GM19452 (cell line): ENCODE measurements at regions not wholly inside any gene's neighbourhood (a gene's known extent, or its start where the extent isn't known, plus 50 kb on each side); places are given as distances from the start of the nearest gene placed in this dataset.
"Not testable (repeated sequence)": the region's sequence is repeated elsewhere in the genome, so short reads cannot be mapped to it uniquely, and the experiment has no call there.

Experiments used
- ATAC-seq: cut with Tn5 transposase; IDR thresholded peaks from one replicate; pipeline ENCODE4 v1.9.1; 2021; ENCODE audit not compliant: unreplicated experiment

DNA sequence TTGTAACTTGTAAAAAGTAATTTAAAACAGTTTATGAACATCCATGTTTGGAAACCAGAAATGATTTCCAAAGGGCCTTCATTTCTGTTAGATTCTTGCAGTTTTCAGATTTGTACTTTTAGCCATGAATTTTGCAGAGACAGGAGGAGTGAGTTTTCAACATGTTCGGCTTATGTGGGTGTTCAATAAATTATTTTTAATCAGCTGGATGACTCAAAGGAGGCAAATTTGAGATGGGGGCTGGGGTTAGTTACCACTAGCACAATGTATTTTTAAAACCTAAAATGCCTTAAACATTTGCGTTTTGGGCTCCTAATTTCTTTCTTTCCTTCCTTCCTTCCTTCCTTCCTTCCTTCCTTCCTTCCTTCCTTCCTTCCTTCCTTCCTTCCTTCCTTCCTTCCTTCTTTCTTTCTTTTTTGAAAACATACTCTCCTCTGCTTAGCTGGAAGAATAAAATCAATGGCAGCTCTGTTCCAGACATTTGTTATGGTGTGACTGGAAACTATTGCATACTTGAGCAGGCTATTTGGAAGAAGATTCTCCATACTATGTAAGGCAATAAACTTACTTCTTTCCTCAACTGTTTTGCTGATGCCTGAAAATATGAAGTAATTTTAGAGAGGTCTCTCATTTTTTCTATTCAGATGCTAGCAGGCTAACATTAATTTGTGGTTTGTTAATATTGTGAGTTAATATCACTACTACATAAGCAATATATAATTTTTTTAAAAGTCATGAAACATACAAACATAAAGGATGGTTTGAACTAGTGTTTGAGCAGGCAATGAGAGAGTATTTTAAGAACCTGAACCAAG is 394.4 kb downstream of the NYAP2 start:
- no peak for ATAC-seq

DNA sequence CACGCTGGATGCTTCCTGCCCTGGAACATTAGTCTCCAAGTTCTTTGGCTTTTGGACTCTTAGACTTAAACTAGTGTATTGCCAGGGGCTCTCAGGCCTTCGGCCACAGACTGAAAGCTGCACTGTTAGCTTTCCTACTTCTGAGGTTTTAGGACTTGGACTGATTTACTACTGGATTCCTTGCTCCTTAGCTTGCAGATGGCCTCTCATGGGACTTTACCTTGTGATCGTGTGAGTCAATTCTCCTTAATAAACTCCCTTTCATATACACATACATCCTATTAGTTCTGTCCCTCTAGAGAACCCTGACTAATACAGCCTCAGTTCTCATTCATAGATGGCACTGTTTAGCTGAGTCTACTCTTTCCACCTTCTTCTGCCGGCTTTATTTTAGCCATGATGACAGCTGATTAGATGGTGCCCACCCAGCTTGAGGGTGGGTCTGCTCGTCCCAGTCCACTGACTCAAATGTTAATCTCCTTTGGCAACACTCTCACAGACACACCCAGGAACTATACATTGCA is 389.1 kb downstream of the NYAP2 start:
- no peak for ATAC-seq

DNA sequence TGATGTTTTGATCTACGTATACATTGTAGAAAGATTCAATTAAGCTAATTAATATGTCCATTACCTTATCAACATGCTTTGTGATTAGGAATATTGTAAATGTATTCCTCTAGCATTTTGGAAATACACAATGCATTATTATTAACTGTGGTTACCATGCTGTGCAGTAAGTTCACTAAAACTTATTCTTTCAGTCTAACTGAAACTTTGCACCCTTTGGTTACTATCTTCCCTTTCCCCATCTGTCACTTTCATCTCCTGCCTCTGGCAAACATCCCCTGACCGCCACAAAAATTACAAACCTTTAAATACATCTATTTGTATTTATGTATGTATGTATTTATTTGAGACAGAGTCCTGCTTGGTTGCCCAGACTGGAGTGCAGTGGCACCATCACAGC is 388.0 kb downstream of the NYAP2 start:
- ATAC-seq, result no peak

DNA sequence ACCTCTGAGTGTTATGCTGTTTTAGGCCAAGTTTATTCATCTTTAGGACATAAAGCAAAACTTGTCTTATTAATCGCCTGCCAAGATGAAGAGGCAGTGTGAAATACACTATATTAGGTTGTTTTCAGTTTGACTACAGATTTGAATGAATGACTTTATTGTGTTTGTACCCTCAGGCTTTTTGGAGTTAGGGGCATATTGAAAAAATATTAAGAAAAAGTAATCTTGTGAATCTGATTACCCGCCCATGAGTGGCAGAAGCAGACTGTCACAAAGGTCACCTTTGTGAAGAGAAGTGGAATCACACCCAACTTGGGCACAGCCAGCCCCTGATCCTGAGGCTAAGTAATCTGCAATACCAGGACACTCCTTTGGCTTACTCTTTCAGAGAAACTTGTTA is 382.5 kb downstream of the NYAP2 start:
- no peak for ATAC-seq

DNA sequence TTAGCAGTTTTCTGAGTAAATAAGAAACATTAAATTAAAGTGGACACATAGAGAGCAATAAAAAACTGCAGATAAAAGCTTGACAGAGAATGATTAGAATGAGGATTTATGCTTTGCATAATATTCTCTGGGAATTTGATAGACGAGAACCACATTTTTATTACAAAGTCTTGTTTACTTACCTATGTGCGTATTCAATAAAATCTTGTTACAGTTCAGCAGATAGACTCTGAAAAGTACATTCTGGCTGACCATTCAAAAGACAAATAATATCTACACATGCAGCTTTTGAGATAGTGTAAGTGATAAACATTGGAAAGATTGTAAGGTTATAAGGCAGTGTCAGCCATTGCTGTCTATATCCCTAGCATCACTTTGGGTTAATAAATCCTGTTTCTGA is 381.6 kb downstream of the NYAP2 start:
- ATAC-seq, result no peak

DNA sequence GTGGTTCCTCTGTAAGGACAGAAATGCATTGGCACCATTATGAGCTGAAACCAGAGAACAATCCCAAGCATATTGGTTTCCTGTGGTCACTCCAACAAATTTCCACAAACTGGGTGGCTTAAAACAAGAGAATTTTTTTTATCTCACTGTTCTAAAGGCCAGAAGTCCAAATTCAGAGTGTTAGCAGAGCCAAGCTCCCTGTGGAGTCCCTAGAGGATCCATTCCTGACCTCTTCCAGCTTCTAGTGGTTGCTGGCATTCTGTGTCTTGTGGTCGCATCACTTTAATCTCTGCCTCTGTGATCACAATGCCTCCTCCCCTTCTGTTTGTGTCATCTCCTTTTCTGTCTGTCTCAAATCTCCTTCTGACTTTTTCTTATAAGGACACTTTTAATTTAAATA is 380.3 kb downstream of the NYAP2 start:
- ATAC-seq, result no peak

DNA sequence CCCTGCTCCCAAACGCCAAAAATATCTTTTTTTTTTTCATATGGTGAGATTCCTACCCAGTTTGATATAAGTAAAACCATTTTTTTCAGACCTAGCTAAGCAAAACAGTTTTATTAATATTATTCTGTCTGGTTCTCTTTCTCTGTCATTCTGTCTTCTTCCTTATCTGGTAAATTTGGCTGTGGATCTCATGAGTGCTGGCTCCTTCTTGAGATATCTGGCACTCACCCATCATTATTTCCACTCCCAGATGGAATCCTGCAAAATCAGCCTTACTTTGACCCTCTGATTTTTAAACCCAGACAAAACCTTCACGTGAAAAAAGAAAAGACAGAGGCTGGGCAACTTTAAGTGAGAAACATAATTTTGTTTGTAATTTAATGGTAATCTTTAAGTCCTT is 373.6 kb downstream of the NYAP2 start:
- no peak for ATAC-seq

DNA sequence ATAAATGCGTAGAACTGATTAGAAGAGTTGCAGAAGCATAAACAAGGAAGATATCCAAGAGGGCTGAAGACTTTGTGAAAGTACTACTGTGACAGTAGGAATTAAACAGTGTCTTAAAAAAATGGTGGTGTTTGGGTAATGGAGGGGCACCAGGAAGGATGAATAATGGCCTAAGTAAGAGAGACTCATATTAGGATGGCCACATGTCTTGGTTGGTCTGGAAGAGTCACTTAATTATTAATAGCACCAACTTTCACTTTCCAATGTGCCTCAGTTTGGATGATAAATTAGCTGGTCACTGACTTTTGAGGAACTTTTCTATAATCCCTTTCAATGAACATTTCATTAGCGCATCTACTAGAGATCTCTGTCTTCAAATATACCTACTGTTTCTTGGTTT is 372.2 kb downstream of the NYAP2 start:
- ATAC-seq, result no peak

DNA sequence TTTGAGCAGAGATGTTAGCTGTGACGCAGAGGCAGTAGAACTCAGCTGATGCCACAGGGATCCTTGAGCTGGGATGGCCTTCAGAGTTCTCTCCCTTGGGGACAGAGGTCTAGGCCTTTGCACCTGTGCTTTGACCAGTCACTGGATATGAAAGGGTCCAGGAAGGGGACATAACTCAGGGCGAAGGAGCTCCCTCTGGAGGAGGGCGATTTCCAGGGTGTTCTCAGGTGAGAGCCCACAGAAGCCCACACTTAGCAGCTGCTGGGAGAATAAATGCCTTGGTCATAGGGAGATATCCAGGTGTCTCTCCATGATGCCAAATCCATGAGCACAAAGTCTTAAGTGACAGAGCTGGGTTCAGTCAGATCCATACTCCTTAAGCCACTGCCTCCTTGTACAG is 369.2 kb downstream of the NYAP2 start:
- ATAC-seq, result no peak

DNA sequence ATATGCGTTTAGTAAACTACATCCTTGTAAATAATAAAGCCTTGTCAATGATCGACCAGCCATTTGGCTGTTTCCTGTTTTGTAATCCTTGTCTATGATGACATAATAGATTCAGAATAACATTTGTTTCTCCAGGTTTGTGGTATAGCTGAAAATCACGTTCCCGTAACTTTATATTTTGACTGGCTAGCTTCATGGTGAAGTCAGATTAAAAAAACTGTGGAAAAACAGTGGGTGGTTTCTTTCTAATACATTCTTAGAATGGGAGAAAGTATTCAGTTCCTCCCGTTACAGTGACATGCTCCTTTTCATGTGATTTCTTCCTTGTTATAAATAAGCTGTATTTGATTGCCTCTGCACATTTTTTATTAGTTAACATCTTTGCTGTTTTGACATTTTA is 366.9 kb downstream of the NYAP2 start:
- no peak for ATAC-seq

DNA sequence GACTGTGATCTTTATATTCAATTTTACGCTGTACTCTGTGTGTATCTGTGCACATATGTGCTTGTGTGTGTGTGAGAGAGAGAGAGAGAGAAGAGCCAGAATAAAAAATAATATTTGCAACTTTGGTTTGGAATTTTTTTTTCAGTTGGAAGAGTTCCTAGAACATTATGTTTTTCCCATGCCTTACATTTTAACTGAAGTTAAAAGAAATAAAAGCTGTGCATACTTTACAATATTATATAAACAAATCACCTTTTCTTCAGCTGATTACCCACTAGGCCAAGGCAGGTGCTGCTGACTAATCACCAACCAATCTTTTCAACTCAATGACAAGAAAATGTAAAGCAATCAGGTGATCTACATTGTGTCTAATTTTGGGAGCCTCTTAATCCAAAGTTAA is 366.3 kb downstream of the NYAP2 start:
- no peak for ATAC-seq

DNA sequence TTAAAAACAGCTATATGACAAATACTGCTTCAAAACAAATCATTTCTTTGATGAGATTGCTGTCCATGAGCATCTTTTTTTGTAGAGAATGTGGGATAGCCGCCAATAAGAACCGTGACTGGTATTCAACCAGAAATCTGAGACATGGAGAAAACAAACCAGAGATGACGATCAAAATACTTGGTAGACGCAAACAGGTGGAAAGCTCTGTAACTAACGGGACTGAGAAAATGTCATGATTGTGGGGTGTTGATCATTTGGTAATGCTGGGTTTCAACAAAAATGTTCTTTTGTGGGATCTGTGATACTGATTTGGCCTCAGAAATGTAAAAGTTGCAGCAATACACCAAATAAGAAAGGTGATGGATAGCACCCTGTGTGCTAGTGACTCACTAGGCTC is 364.8 kb downstream of the NYAP2 start:
- no peak for ATAC-seq

DNA sequence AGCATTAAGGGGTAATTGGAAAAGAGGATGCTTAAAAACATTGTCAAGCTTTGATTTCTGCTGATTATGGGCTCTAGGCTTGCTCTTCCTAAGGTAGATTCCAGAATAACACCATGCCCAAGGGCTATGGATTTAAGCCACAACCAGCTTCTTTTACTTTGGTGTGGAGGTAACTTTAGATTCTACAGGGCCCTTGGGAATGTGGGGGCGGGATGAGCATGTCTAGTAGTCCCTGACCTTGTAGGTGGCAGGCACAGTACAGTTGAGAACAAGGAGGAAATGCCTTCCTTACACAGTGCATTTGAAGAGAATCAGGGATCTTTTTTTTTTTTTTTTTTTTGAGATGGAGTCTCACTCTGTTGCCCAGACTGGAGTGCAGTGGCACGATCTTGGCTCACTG is 364.2 kb downstream of the NYAP2 start:
- ATAC-seq, result no peak

DNA sequence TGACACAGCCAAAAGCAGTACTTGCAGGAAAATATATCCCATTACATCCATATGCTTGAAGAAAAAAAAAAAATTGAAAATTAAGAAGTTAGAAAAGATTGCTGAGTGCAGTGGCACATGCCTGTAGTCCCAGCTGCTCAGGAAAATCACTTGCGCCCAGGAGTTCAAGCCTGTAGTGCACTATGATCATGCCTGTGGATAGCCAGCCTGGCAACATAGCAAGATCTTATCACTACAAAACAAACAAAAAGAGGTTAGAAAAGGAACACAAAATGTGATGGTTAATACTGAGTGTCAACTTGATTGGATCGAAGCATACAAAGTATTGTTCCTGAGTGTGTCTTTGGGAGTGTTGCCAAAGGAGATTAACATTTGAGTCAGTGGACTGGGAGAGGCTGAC is 361.9 kb downstream of the NYAP2 start:
- no peak for ATAC-seq

DNA sequence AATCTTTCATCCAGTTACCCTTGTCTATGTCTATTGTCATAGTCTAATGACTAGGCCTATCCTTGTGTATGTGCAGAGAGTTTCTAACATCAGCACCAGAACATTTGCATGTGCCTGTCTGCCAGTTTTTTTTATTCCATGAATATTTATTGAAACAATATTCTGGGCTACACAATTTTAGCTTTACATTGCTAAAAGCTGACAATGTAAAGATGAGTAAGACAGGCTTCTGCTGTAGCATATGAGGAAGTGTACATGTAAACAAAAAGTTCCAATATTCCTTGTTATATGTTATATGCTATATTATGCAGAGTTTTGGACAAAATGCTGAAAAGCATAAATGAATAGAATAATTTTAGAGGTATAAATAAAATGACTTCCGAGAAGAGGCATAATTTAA is 357.7 kb downstream of the NYAP2 start:
- ATAC-seq, result no peak

DNA sequence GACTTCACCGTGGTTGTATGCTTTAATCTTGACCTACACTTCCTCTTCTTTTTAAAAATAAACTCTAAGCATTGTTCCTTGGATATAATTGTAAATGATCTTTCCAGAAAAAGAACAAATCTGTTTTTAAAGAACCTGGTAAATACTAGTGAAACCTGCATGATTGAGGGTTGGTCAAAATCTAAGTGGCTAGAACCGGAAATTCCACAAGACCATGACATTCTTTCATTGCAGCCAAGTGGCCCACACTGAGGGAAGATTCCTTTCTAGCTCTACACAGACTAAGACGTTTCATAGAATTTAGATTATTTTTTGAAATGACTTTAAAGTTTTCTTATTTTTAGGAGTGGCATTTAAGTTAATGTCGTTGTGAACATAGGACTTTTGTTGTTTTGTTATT is 356.7 kb downstream of the NYAP2 start:
- ATAC-seq, result no peak

DNA sequence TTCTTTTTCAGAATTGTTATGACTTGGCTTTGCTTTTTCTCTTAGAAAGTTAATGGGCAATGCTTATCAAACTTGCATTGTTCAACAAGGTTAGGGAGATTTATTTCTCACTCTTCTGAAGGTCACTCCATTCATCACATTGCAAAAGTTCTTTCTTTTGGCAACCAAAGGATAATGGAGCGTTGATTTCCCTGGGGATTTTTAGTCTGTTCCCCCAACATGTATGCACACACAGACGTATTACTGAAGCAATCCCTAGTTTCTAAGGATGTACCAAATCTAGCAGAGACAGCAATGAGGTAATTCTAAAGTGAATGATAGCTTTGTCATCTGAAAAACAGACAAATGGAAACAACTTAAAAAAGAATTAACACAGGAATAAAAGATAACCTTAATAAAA is 349.1 kb downstream of the NYAP2 start:
- ATAC-seq, result no peak

DNA sequence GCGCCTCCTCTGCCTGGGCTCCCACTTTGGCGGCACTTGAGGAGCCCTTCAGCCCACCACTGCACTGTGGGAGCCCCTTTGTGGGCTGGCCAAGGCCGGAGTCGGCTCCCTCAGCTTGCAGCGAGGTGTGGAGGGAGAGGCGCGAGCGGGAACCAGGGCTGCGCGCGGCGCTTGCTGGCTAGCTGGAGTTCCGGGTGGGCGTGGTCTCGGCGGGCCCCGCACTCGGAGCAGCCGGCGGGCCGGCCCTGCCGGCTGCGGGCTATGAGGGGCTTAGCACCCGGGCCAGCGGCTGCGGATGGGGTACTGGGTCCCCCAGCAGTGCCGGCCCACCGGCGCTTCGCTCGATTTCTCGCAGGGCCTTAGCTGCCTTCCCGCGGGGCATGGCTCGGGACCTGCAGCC is 344.5 kb downstream of the NYAP2 start:
- not testable (repeated sequence) for ATAC-seq

DNA sequence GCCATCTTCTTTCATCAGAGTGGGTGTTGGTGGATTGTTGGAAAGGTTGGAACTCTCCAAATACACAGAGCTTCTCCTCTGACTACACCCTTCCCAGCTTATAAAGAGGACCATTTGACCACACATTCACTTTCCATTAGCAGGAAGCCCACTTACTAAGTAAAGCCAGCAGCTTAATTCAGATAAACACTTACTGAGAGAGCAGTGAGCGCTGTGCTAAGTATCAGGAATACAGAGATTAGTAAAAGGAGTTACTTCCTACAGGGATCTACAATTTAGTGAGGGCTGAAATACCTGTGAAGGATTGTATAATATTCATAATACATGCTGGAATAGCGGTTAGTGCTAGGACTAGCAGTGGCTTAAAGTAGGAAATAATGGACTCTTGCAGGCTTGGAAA is 343.0 kb downstream of the NYAP2 start:
- no peak for ATAC-seq

DNA sequence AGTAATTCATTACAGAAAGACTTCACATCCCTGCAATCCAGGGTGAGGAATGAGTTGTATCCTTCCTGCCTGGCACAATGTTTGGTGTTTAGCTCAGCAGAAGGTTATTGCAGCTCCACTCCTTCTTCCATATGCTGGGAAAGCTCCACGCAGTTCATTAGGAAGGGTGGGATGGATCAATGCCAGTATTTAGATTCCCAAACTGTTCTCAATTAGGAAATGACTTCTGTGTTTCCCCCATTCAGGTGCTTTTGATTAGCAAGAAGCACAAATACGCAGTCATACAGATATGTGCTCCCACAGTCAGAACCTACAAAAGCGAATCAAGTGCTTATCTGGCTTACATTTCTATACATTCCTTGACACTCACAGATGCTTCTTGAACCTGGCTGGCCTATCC is 340.6 kb downstream of the NYAP2 start:
- ATAC-seq, result no peak

DNA sequence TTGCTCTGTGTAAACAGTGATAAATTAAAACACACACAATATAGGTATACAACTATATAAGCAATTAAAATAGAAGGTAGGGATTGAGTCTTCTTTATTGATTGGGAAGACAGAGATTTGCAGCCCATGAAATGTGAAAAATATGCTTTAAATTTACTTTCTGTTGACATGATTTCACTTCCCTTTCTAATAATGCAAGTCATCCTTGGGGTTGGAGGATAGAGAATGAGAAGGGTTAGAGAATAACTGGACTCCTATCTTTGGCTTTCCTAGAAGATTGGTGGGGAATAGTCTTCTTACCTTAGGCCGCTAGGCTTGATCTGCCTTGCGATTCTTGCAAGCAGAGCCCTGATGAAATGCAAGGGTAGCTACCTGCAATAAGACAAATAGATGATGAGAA is 339.8 kb downstream of the NYAP2 start:
- ATAC-seq, result no peak

DNA sequence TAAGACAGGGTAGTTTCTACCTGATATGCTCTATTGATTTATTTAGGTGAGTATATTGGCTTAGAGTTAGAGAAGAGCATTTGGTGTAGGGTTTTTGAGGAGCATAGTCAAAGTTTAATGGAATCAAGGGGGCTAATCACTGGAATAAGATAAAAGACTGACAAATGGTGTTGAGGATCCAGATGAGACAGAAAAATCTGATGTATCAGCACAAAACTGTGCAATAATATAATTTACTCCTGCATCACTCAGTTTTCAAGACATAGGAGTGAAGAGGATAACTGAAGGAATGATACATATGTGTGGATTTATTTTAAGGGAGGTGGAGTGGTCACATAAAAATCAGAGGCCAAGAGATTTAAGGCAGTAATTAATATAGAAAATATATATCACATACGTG is 339.2 kb downstream of the NYAP2 start:
- no peak for ATAC-seq

DNA sequence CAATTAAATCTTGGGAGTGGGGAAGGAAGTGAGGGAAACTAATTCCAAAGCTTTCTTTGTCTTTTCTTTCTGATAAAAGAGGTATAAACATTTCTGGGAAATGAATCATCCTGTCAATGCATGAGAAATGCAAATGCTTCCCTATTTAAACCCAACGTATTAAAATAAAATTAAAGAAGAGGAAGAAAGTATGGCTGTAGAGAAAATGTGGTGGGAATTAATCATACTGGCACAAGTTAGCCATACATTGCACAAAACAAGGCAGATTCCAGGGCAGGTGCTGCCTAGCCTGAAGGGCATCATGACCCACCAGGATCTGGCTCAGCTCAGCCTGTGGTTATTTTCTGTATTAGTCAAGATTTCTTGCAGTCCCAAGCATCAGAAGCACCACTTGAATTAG is 338.0 kb downstream of the NYAP2 start:
- ATAC-seq, result no peak
